ENCODE measurements at regions not wholly inside any gene's neighbourhood (a gene's known extent, or its start where the extent isn't known, plus 50 kb on each side); places are given as distances from the start of the nearest gene placed in this dataset.

DNA sequence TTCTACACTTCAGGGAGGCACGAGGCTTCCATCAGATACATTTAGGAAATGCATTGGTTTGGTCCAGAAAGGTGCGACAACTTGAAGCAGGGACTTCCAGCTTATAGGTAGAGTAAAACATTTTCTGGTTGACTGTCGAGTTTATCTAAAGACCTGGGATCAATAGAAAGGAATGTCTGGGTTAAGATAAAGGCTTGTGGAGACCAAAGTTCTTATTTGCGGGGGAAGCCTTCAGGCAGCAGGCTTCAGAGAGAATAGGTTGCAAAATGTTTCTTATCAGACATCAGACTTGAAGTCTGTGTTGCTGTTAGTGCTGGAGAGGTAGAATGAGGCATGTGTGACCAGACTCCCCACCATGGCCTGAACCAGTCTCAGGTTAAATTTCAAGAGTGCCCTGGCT, 190.3 kb downstream of the TRIML1 start:
- Histone ChIP-seq H3K4me1 (ENCODE audit: control insufficient read depth, insufficient read depth, low read length) (no peaks in the 10 kb centered on the region), H3K27me3 (ENCODE audit: control insufficient read depth, insufficient read depth, low read length) (no peaks in the 10 kb centered on the region), H3K36me3 (ENCODE audit: control insufficient read depth, insufficient read depth, low read length) (no peaks in the 10 kb centered on the region), H3K4me3 (ENCODE audit: low read depth in 2 of 2, low read length in 2 of 2) (no peak overlapping the region), H3K27ac (ENCODE audit: low read length) (no peak overlapping the region), H3K9me3 (ENCODE audit: control insufficient read depth, insufficient read depth, low read depth, low read length) (no peaks in the 10 kb centered on the region)
- TF ChIP-seq POLR2AphosphoS5 (IDR thresholded peaks at IDR 0.05; ENCODE audit: low read depth, low read length) (no peak), TCF7L2 (IDR thresholded peaks at IDR 0.05; ENCODE audit: low read depth, low read length) (no peak), CTCF (IDR thresholded peaks at IDR 0.05) (no peak), SIN3A (IDR thresholded peaks at IDR 0.05; ENCODE audit: borderline replicate concordance, insufficient read depth, low read depth, low read length) (no peak)
- TF ChIP-seq, protein P1, sequence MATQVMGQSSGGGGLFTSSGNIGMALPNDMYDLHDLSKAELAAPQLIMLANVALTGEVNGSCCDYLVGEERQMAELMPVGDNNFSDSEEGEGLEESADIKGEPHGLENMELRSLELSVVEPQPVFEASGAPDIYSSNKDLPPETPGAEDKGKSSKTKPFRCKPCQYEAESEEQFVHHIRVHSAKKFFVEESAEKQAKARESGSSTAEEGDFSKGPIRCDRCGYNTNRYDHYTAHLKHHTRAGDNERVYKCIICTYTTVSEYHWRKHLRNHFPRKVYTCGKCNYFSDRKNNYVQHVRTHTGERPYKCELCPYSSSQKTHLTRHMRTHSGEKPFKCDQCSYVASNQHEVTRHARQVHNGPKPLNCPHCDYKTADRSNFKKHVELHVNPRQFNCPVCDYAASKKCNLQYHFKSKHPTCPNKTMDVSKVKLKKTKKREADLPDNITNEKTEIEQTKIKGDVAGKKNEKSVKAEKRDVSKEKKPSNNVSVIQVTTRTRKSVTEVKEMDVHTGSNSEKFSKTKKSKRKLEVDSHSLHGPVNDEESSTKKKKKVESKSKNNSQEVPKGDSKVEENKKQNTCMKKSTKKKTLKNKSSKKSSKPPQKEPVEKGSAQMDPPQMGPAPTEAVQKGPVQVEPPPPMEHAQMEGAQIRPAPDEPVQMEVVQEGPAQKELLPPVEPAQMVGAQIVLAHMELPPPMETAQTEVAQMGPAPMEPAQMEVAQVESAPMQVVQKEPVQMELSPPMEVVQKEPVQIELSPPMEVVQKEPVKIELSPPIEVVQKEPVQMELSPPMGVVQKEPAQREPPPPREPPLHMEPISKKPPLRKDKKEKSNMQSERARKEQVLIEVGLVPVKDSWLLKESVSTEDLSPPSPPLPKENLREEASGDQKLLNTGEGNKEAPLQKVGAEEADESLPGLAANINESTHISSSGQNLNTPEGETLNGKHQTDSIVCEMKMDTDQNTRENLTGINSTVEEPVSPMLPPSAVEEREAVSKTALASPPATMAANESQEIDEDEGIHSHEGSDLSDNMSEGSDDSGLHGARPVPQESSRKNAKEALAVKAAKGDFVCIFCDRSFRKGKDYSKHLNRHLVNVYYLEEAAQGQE (IDR thresholded peaks at IDR 0.05; ENCODE audit: insufficient read depth in 1 of 2, low read depth in 2 of 2, low read length in 1 of 2), result no peak
- DNase-seq (ENCODE audit: low read depth, low spot score), result no peak
- CTCF ChIA-PET, result no interaction called here
- in situ Hi-C loops (cut with HindIII; ENCODE audit: low pct_unique_long_range_greater_than_20kb, low sequenced_read_pairs), result no loop called here
- POLR2A ChIA-PET, result no interaction called here
- intact Hi-C loops (cut with micrococcal nuclease; ENCODE audit: unreplicated experiment), result no loop called here
- BruUV-seq (replicated peaks), result no TSS peak
- no peak for ATAC-seq

DNA sequence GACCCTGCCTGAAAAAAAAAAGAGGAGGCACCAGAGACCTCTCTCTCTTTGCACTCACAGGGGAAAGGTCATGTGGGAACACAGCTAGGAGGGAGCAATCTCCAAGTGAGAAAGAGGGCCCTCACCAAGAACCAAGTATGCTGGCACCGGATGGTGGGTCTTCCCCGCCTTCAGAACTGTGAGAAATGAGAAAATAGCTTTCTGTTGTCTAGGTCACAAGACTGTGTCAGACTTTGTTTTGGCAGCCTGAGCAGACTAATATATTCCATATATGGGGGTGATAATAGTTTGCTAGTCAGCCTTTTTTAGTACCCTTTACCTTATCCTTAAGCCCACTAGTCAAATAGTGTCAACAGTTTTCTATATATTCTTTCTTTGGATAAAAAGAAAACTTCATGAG, 193.0 kb downstream of the TRIML1 start:
- CTCF ChIA-PET, result no interaction called here
- ATAC-seq, result no peak
- H3K27ac ChIP-seq (ENCODE audit: low read length), result no peak overlapping the region
- no peak overlapping the region for H3K4me3 ChIP-seq (ENCODE audit: low read depth in 2 of 2, low read length in 2 of 2)
- no peaks in the 10 kb centered on the region for H3K27me3 ChIP-seq (ENCODE audit: control insufficient read depth, insufficient read depth, low read length)
- no peaks in the 10 kb centered on the region for H3K9me3 ChIP-seq (ENCODE audit: control insufficient read depth, insufficient read depth, low read depth, low read length)
- no peak for DNase-seq (ENCODE audit: low read depth, low spot score)
- BruUV-seq (replicated peaks), result no TSS peak
- H3K36me3 ChIP-seq (ENCODE audit: control insufficient read depth, insufficient read depth, low read length), result no peaks in the 10 kb centered on the region
- POLR2A ChIA-PET, result no interaction called here
- H3K4me1 ChIP-seq (ENCODE audit: control insufficient read depth, insufficient read depth, low read length), result no peaks in the 10 kb centered on the region
- TF ChIP-seq, protein P1 (IDR thresholded peaks at IDR 0.05; ENCODE audit: insufficient read depth in 1 of 2, low read depth in 2 of 2, low read length in 1 of 2), result no peak
- TF ChIP-seq SIN3A (IDR thresholded peaks at IDR 0.05; ENCODE audit: borderline replicate concordance, insufficient read depth, low read depth, low read length) (no peak), CTCF (IDR thresholded peaks at IDR 0.05) (no peak), TCF7L2 (IDR thresholded peaks at IDR 0.05; ENCODE audit: low read depth, low read length) (no peak), POLR2AphosphoS5 (IDR thresholded peaks at IDR 0.05; ENCODE audit: low read depth, low read length) (no peak)
- intact Hi-C loops (cut with micrococcal nuclease; ENCODE audit: unreplicated experiment) (no loop called here), in situ Hi-C loops (cut with HindIII; ENCODE audit: low pct_unique_long_range_greater_than_20kb, low sequenced_read_pairs) (no loop called here)
